ENCODE measurements at regions not wholly inside any gene's neighbourhood (a gene's known extent, or its start where the extent isn't known, plus 50 kb on each side); places are given as distances from the start of the nearest gene placed in this dataset.

GRCh38 chr3:21328711-21329390 lies 422.2 kb downstream of the ZNF385D start:
- H3K4me1 Mint-ChIP-seq (ENCODE audit: low read depth, unreplicated experiment) = no peaks in the 10 kb centered on the region
- H3K36me3 Mint-ChIP-seq (ENCODE audit: insufficient read depth, unreplicated experiment) = no peaks in the 10 kb centered on the region
- H3K27me3 Mint-ChIP-seq (ENCODE audit: insufficient read depth, unreplicated experiment) = no peaks in the 10 kb centered on the region
- no peak overlapping the region for H3K4me3 Mint-ChIP-seq (ENCODE audit: unreplicated experiment)
- no peak overlapping the region for H3K27ac Mint-ChIP-seq (ENCODE audit: unreplicated experiment)
- no peaks in the 10 kb centered on the region for H3K27me3 ChIP-seq (replicated peaks; ENCODE audit: control insufficient read depth, insufficient read depth, low read length)
- H3K9me3 Mint-ChIP-seq (ENCODE audit: unreplicated experiment) = no peaks in the 10 kb centered on the region
- DNase-seq = no peak
- H3K36me3 ChIP-seq (ENCODE audit: control insufficient read depth, insufficient read depth, low read length) = no peaks in the 10 kb centered on the region
- no peak for TF ChIP-seq CTCF (IDR thresholded peaks at IDR 0.05; ENCODE audit: insufficient read depth in 1 of 2, low read depth in 1 of 2, low read length in 1 of 2, severe bottlenecking in 1 of 2, unreplicated experiment in 1 of 2)
- ChIA-PET CTCF (no interaction called here), POLR2A (no interaction called here)
- H3K4me3 ChIP-seq (ENCODE audit: low read depth, low read length) = no peak overlapping the region
- no TSS peak for BruUV-seq (replicated peaks)
- no peaks in the 10 kb centered on the region for H3K4me1 ChIP-seq
- no peaks in the 10 kb centered on the region for H3K9me3 ChIP-seq
- intact Hi-C loops (cut with micrococcal nuclease; ENCODE audit: unreplicated experiment) = no loop called here

GRCh38 chr3:21326704-21327475 lies 424.1 kb downstream of the ZNF385D start:
- Histone ChIP-seq H3K27me3 (replicated peaks; ENCODE audit: control insufficient read depth, insufficient read depth, low read length) (no peaks in the 10 kb centered on the region), H3K4me1 (no peaks in the 10 kb centered on the region), H3K36me3 (ENCODE audit: control insufficient read depth, insufficient read depth, low read length) (no peaks in the 10 kb centered on the region), H3K9me3 (no peaks in the 10 kb centered on the region), H3K4me3 (ENCODE audit: low read depth, low read length) (no peak overlapping the region)
- CTCF ChIA-PET = no interaction called here
- Mint-ChIP-seq H3K36me3 (ENCODE audit: insufficient read depth, unreplicated experiment) (no peaks in the 10 kb centered on the region), H3K9me3 (ENCODE audit: unreplicated experiment) (no peaks in the 10 kb centered on the region), H3K27ac (ENCODE audit: unreplicated experiment) (no peak overlapping the region), H3K27me3 (ENCODE audit: insufficient read depth, unreplicated experiment) (no peaks in the 10 kb centered on the region), H3K4me3 (ENCODE audit: unreplicated experiment) (no peak overlapping the region), H3K4me1 (ENCODE audit: low read depth, unreplicated experiment) (no peaks in the 10 kb centered on the region)
- intact Hi-C loops (cut with micrococcal nuclease; ENCODE audit: unreplicated experiment) = no loop called here
- BruUV-seq (replicated peaks) = no TSS peak
- POLR2A ChIA-PET = no interaction called here
- no peak for DNase-seq
- TF ChIP-seq CTCF (IDR thresholded peaks at IDR 0.05; ENCODE audit: insufficient read depth in 1 of 2, low read depth in 1 of 2, low read length in 1 of 2, severe bottlenecking in 1 of 2, unreplicated experiment in 1 of 2) = no peak

- Mint-ChIP-seq H3K4me3 (ENCODE audit: unreplicated experiment) (no peak overlapping the region), H3K36me3 (ENCODE audit: insufficient read depth, unreplicated experiment) (no peaks in the 10 kb centered on the region), H3K27ac (ENCODE audit: unreplicated experiment) (no peak overlapping the region), H3K27me3 (ENCODE audit: insufficient read depth, unreplicated experiment) (no peaks in the 10 kb centered on the region), H3K9me3 (ENCODE audit: unreplicated experiment) (no peaks in the 10 kb centered on the region), H3K4me1 (ENCODE audit: low read depth, unreplicated experiment) (no peaks in the 10 kb centered on the region)
- no TSS peak for BruUV-seq (replicated peaks)
- H3K4me3 ChIP-seq (ENCODE audit: low read depth, low read length) = no peak overlapping the region
- H3K36me3 ChIP-seq (ENCODE audit: control insufficient read depth, insufficient read depth, low read length) = no peaks in the 10 kb centered on the region
- no peaks in the 10 kb centered on the region for H3K4me1 ChIP-seq
- ChIA-PET POLR2A (no interaction called here), CTCF (no interaction called here)
- no peak for DNase-seq
- H3K9me3 ChIP-seq = no peaks in the 10 kb centered on the region
- intact Hi-C loops (cut with micrococcal nuclease; ENCODE audit: unreplicated experiment) = no loop called here
- H3K27me3 ChIP-seq (replicated peaks; ENCODE audit: control insufficient read depth, insufficient read depth, low read length) = no peaks in the 10 kb centered on the region
- TF ChIP-seq CTCF (IDR thresholded peaks at IDR 0.05; ENCODE audit: insufficient read depth in 1 of 2, low read depth in 1 of 2, low read length in 1 of 2, severe bottlenecking in 1 of 2, unreplicated experiment in 1 of 2) = no peak
These were observed 436.3 kb downstream of the ZNF385D start for GRCh38 chr3:21314688-21315087.

Data from Caco-2 (cell line).